ENCODE measurements at regions not wholly inside any gene's neighbourhood (a gene's known extent, or its start where the extent isn't known, plus 50 kb on each side); places are given as distances from the start of the nearest gene placed in this dataset.

DNA sequence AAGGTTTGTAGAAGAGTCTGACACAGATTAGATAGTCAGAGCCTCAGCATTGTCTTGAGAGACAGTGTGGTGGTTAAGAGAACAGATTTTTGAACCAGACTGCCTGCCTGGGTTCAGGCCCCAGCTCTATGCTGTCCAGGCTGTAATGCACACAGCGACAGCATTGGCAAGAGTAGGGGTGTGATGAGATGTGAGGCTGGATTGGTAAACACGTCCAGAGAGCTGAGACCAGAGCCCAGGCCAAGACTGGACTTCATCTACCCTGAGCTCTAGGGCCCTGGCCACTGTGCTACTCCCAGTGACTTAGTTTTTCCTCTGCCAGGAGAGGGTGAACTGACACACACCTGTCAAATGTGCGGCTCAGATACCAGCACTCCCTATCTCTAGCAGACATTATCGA is 360.4 kb downstream of the RPS24 start:
- DNase-seq: no peak
- Histone ChIP-seq H3K4me3 (no peak overlapping the region), H3K9me3 (no peaks in the 10 kb centered on the region), H3K27ac (no peak overlapping the region), H3K36me3 (no peaks in the 10 kb centered on the region), H3K4me1 (ENCODE audit: insufficient read depth) (no peaks in the 10 kb centered on the region), H3K27me3 (no peaks in the 10 kb centered on the region)
- intact Hi-C loops (cut with DNase I): no loop called here
- TF ChIP-seq POLR2A (IDR thresholded peaks at IDR 0.05) (no peak), EP300 (IDR thresholded peaks at IDR 0.05) (no peak), CTCF (IDR thresholded peaks at IDR 0.05) (no peak)
- WGBS, 3 donors: 87 to 94% (median 93%) methylated on average over 4 of the region's 4 CpGs

DNA sequence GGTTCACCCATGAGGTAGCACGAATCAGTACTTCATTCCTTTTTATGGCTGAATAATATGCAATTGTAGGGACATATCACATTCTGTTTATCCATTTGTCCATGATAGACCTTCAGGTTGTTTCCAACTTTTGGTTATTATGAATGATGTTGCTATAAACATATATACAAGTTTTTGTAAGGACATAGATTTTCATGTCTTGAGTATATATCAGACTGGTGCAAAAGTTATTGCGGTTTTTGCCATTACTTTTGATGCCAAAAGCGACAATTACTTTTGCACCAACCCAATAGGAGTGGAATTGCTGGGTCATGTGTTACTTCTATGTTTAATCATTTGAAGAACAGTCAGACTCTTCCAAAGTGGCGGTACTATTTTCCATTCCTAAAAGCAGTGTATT is 361.5 kb downstream of the RPS24 start:
- no peak for DNase-seq
- no peaks in the 10 kb centered on the region for H3K9me3 ChIP-seq
- no peaks in the 10 kb centered on the region for H3K27me3 ChIP-seq
- no peaks in the 10 kb centered on the region for H3K36me3 ChIP-seq
- intact Hi-C loops (cut with DNase I): no loop called here
- no peak overlapping the region for H3K4me3 ChIP-seq
- no peaks in the 10 kb centered on the region for H3K4me1 ChIP-seq (ENCODE audit: insufficient read depth)
- WGBS, 3 donors: 93 to 97% (median 93%) methylated on average over 4 of the region's 4 CpGs
- TF ChIP-seq POLR2A (IDR thresholded peaks at IDR 0.05) (no peak), CTCF (IDR thresholded peaks at IDR 0.05) (no peak), EP300 (IDR thresholded peaks at IDR 0.05) (no peak)
- H3K27ac ChIP-seq: no peak overlapping the region

DNA sequence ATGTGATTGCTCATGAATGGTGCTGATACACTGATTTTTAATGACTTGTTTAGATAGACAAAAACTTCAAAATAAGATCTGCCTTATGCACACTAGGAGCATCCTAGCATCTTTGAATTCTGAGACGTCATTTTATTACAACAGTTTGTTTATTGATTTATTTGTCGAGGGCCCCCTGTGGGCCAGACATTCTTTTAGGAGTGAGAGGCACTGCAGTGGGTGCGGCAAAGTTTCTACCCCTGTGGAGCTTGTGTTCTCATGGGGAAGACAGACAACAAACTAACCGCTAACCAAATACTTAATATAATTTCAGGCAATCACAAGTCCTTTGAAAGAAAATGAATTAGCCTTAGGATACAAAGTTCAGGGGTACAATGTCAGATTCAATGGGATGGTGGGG is 363.1 kb downstream of the RPS24 start:
- TF ChIP-seq POLR2A (IDR thresholded peaks at IDR 0.05): no peak
- TF ChIP-seq CTCF (IDR thresholded peaks at IDR 0.05): no peak
- TF ChIP-seq EP300 (IDR thresholded peaks at IDR 0.05): no peak
- Histone ChIP-seq H3K27me3 (no peaks in the 10 kb centered on the region), H3K9me3 (no peaks in the 10 kb centered on the region), H3K27ac (no peak overlapping the region), H3K4me1 (ENCODE audit: insufficient read depth) (no peaks in the 10 kb centered on the region), H3K36me3 (no peaks in the 10 kb centered on the region), H3K4me3 (no peak overlapping the region)
- DNase-seq: no peak
- intact Hi-C loops (cut with DNase I): no loop called here
- WGBS, 3 donors: 83 to 89% (median 87%) methylated on average over 4 of the region's 4 CpGs

DNA sequence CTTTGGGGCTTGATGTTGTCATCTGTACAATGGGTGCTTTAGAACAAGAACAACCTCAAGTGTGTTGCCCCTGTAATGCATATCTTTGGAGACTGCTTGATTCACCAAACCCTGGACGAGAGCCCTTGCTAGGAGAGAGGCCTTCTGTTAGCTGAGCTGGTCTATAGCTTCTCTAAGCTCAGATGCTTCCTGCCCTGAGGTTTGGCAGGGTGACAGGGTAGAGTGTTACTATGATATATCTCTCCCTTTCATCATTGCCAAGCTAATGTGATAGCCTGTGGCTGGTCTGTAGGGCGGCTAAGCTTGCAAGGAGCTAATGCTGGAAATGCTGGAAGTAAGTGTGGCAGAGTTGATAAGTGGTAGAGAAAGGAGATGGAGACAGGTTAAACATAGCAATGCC is 364.1 kb downstream of the RPS24 start:
- WGBS, 3 donors: 85 to 94% (median 87%) methylated on average over 2 of the region's 2 CpGs
- no peak for DNase-seq
- no peak overlapping the region for H3K27ac ChIP-seq
- no peaks in the 10 kb centered on the region for H3K36me3 ChIP-seq
- no peak overlapping the region for H3K4me3 ChIP-seq
- no peaks in the 10 kb centered on the region for H3K9me3 ChIP-seq
- H3K4me1 ChIP-seq (ENCODE audit: insufficient read depth): no peaks in the 10 kb centered on the region
- TF ChIP-seq EP300 (IDR thresholded peaks at IDR 0.05) (no peak), CTCF (IDR thresholded peaks at IDR 0.05) (no peak), POLR2A (IDR thresholded peaks at IDR 0.05) (no peak)
- no peaks in the 10 kb centered on the region for H3K27me3 ChIP-seq
- intact Hi-C loops (cut with DNase I): no loop called here

- intact Hi-C loops (cut with DNase I): no loop called here
- Histone ChIP-seq H3K27me3 (no peaks in the 10 kb centered on the region), H3K4me1 (ENCODE audit: insufficient read depth) (no peaks in the 10 kb centered on the region), H3K4me3 (no peak overlapping the region), H3K9me3 (no peaks in the 10 kb centered on the region), H3K27ac (no peak overlapping the region), H3K36me3 (no peaks in the 10 kb centered on the region)
- no peak for TF ChIP-seq POLR2A (IDR thresholded peaks at IDR 0.05)
- no peak for TF ChIP-seq CTCF (IDR thresholded peaks at IDR 0.05)
- TF ChIP-seq EP300 (IDR thresholded peaks at IDR 0.05): no peak
- 86 to 100% (median 98%) methylated on average over 2 of the region's 2 CpGs for WGBS, 3 donors
- DNase-seq: no peak
Observed at GRCh38 chr10:78398382-78398781, 364.7 kb downstream of the RPS24 start.
